22Rv1 (cell line): ENCODE measurements at regions not wholly inside any gene's neighbourhood (a gene's known extent, or its start where the extent isn't known, plus 50 kb on each side); places are given as distances from the start of the nearest gene placed in this dataset.
"Not testable (repeated sequence)": the region's sequence is repeated elsewhere in the genome, so short reads cannot be mapped to it uniquely, and the experiment has no call there.

Source experiments
- H3K27ac ChIP-seq: fragments of 450-650 bp; 2 replicates; pipeline ENCODE4 v1.5.1; 2017
- ZFX ChIP-seq: fragments of 450-650 bp; IDR thresholded peaks from 2 replicates; pipeline ENCODE4 v1.6.1; 2017; ENCODE audit warnings: antibody characterized with exemption, borderline replicate concordance
- TF ChIP-seq, protein P1 (sequence below): fragments of 450-650 bp; IDR thresholded peaks from 2 replicates; pipeline ENCODE4 v1.5.1; 2017; ENCODE audit warnings: mild to moderate bottlenecking

DNA sequence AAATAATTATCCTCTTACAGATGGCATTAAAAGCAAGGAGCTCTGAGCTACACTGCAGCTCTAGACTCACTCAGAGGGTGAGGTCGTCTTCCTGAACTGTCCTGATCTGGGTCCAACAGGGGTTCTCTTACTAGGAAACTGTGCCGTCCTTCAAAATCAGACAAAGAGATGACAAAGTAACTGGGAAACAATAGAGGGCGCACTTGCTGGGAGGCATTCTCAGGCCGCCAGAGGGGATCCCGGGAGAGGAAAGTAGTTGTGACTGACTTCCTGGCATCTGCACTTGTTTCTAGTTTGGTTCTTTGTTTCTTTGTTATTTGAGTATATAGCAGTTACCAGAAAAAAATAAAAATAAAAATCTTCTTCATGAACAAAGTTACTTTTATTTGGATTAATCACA lies 142.9 kb upstream of the MSX2 start:
- H3K27ac ChIP-seq, result no peak overlapping the region
- no peak for TF ChIP-seq ZFX
- TF ChIP-seq, protein P1, sequence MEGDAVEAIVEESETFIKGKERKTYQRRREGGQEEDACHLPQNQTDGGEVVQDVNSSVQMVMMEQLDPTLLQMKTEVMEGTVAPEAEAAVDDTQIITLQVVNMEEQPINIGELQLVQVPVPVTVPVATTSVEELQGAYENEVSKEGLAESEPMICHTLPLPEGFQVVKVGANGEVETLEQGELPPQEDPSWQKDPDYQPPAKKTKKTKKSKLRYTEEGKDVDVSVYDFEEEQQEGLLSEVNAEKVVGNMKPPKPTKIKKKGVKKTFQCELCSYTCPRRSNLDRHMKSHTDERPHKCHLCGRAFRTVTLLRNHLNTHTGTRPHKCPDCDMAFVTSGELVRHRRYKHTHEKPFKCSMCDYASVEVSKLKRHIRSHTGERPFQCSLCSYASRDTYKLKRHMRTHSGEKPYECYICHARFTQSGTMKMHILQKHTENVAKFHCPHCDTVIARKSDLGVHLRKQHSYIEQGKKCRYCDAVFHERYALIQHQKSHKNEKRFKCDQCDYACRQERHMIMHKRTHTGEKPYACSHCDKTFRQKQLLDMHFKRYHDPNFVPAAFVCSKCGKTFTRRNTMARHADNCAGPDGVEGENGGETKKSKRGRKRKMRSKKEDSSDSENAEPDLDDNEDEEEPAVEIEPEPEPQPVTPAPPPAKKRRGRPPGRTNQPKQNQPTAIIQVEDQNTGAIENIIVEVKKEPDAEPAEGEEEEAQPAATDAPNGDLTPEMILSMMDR, result peak; percentile 54

- no peak for TF ChIP-seq ZFX
- TF ChIP-seq, protein P1, result no peak
These were observed 142.5 kb upstream of the MSX2 start for GRCh38 chr5:174581894-174582293.

GRCh38 chr5:174583071-174583470 lies 141.3 kb upstream of the MSX2 start:
- no peak for TF ChIP-seq ZFX
- TF ChIP-seq, protein P1, result no peak
- H3K27ac ChIP-seq, result no peak overlapping the region

More at GRCh38 chr5:174581894-174582293, 142.5 kb upstream of the MSX2 start:
- H3K27ac ChIP-seq, result no peak overlapping the region

GRCh38 chr5:174585472-174585871 lies 138.9 kb upstream of the MSX2 start:
- TF ChIP-seq, protein P1, result no peak
- no peak for TF ChIP-seq ZFX
- no peak overlapping the region for H3K27ac ChIP-seq

GRCh38 chr5:174586163-174586562 lies 138.2 kb upstream of the MSX2 start:
- H3K27ac ChIP-seq, result not testable (repeated sequence)

DNA sequence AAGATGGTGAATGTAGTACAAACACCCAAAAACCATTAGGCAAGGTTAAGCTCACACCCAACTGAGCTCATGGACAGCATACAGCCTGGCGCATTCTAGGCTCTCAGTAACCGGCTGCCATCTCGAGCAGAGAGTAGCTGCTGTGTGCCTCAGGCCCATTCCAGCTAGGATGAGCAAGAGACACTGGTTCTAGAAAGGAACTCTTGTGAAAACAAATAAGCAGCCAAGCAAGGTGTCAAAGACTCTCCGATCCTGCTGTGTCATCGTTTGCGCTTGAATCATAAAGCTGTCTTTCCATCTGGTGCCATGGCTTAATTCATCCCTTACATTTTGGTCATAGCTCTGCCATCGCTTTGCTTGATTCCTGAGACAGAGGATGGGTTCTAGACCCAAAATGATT lies 135.4 kb upstream of the MSX2 start:
- H3K27ac ChIP-seq, result no peak overlapping the region
- TF ChIP-seq ZFX, result no peak
- TF ChIP-seq, protein P1, result no peak

- no peak for TF ChIP-seq ZFX
- TF ChIP-seq, protein P1, result no peak
- H3K27ac ChIP-seq, result no peak overlapping the region
These were observed 134.8 kb upstream of the MSX2 start for GRCh38 chr5:174589599-174589998.

- no peak overlapping the region for H3K27ac ChIP-seq
- no peak for TF ChIP-seq ZFX
- TF ChIP-seq, protein P1, result no peak
These were observed 133.6 kb upstream of the MSX2 start for GRCh38 chr5:174590820-174591219.
